Choroid plexus epithelial cell (primary cell): ENCODE measurements at regions not wholly inside any gene's neighbourhood (a gene's known extent, or its start where the extent isn't known, plus 50 kb on each side); places are given as distances from the start of the nearest gene placed in this dataset.

Experiments used
- DNase-seq: peaks from one replicate; pipeline ENCODE4 v3.0.0-alpha.2; 2010; ENCODE audit warnings: low read depth
- H3K4me3 ChIP-seq: 2 replicates; pipeline ENCODE4 v1.5.1; 2011; ENCODE audit warnings: low read depth, mild to moderate bottlenecking, control low read depth, low read length, moderate library complexity
- CTCF ChIP-seq: conservative IDR thresholded peaks from 2 replicates; pipeline ENCODE4 v1.5.1; 2011; ENCODE audit warnings: low read depth, mild to moderate bottlenecking, control low read depth, inconsistent platforms, low read length, moderate library complexity

DNA sequence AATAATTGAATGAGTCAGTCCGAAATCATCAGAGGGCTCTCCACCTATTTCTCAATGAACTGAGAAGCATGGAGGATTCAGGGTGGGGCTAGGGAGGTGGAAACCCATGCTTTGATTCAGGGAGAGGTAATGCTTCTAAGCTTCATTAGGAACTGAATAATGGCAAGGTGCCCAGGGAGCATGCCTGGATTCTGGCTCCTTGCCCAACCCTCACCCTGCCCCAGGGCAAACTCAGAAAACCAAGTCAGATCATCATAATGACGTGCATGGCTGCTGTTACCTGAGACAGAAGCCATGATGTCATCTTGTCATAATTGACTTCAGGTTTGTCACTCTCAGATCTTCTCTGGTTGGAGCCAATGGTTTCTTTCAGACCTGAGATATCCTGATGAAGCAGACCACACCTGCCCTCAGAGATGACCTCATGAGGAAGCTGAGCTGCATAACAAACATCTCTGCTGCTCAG is 199.6 kb downstream of the SYK start:
- no peak for TF ChIP-seq CTCF
- H3K4me3 ChIP-seq = no peak overlapping the region
- DNase-seq = peak; percentile 49

- no peak for DNase-seq
- TF ChIP-seq CTCF = peak; percentile 34
- H3K4me3 ChIP-seq = no peak overlapping the region
Observed at GRCh38 chr9:91004484-91004883, 202.9 kb downstream of the SYK start.

DNA sequence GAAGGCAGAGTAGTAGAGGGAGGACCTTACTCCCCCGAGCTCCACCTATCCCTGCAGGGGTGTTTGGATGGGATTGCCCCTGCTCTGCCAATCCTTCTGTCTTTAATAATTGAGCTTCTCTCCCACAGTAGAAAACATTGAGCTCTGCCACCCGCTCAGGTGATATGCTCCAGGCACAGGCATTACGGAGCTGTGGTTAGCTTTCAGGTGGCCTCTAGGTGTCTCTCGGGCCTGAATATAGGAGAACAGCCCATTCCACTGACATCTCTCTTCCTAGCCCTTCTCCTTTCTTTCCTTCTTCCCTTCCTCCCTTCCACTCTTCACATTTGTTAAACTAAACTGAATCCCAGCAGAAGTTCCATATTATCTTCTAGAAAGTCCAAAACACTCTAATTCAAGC is 203.4 kb downstream of the SYK start:
- TF ChIP-seq CTCF = no peak
- H3K4me3 ChIP-seq = no peak overlapping the region
- no peak for DNase-seq

GRCh38 chr9:91006046-91006445 is 204.4 kb downstream of the SYK start:
- no peak for TF ChIP-seq CTCF
- no peak for DNase-seq
- no peak overlapping the region for H3K4me3 ChIP-seq

- no peak for DNase-seq
- TF ChIP-seq CTCF = no peak
- no peak overlapping the region for H3K4me3 ChIP-seq
Observed at GRCh38 chr9:91008568-91008967, 206.9 kb downstream of the SYK start.

GRCh38 chr9:91011891-91012290 is 210.3 kb downstream of the SYK start:
- TF ChIP-seq CTCF = no peak
- H3K4me3 ChIP-seq = no peak overlapping the region
- DNase-seq = no peak

DNA sequence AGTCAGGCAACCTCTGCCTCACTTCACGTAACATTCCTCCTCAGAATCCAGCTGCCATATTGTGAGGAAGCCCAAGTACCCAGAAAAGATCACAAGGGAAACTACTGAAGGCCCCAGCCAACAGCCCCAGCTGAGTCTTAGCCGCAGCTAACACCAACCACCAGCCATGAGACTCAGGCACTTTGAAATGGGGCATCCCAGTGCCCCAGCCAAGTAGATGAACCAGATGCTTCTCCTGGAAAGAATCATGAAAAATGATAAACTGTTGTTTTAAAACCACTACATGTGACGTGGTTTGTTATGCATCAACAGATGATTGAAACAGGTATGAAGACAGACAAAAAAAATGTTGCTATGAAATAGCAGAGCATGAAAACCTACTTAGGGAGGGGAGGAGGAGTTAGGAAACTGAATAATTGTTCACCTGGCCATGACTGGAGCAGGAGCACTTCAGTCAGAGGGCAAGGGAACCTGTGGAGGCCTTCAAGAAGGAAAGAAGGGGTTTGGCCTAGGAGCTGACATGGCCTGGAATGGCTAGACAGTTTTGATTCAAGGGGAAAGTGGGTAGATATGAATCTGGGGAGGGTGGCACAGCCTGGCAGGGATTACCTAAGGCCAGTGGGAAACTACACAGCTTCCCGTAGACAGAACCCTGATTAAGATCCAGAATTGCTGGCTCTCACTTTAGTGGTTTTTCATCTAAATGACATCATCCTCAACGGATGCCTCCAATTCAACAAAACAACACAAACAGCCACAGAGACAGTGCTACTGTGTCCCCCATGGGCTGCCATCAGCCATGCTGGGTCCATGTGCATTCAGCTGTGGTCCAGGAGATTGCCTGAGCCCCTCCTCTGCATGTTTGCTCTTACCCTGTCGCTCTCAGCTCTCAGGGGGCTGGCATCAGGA is 211.6 kb downstream of the SYK start:
- H3K4me3 ChIP-seq = no peak overlapping the region
- DNase-seq = no peak
- TF ChIP-seq CTCF = no peak
